Skeletal muscle satellite cell (primary cell): ENCODE measurements at regions not wholly inside any gene's neighbourhood (a gene's known extent, or its start where the extent isn't known, plus 50 kb on each side); places are given as distances from the start of the nearest gene placed in this dataset.

Source experiments
- H3K27me3 ChIP-seq: 2 replicates; pipeline ENCODE4 v1.7.0; 2013; ENCODE audit warnings: low read length; ENCODE audit not compliant: control insufficient read depth, insufficient read depth
- H3K36me3 ChIP-seq: 2 replicates; pipeline ENCODE4 v1.7.0; 2013; ENCODE audit warnings: mild to moderate bottlenecking, control low read depth, low read length; ENCODE audit not compliant: insufficient read depth
- H3K4me1 ChIP-seq: 2 replicates; pipeline ENCODE4 v1.7.0; 2013; ENCODE audit warnings: low read length; ENCODE audit not compliant: control insufficient read depth, insufficient read depth
- H3K4me2 ChIP-seq: 2 replicates; pipeline ENCODE4 v1.7.0; 2013; ENCODE audit warnings: mild to moderate bottlenecking, low read length
- H3K4me3 ChIP-seq: 2 replicates; pipeline ENCODE4 v1.7.0; 2013; ENCODE audit warnings: low read length
- H3K9ac ChIP-seq: 2 replicates; pipeline ENCODE4 v1.7.0; 2013; ENCODE audit warnings: mild to moderate bottlenecking, low read depth, low read length, moderate library complexity
- H3K9me3 ChIP-seq: replicated peaks from 2 replicates; pipeline ENCODE4 v1.7.0; 2013; ENCODE audit warnings: mild to moderate bottlenecking, control low read depth, low read length

DNA sequence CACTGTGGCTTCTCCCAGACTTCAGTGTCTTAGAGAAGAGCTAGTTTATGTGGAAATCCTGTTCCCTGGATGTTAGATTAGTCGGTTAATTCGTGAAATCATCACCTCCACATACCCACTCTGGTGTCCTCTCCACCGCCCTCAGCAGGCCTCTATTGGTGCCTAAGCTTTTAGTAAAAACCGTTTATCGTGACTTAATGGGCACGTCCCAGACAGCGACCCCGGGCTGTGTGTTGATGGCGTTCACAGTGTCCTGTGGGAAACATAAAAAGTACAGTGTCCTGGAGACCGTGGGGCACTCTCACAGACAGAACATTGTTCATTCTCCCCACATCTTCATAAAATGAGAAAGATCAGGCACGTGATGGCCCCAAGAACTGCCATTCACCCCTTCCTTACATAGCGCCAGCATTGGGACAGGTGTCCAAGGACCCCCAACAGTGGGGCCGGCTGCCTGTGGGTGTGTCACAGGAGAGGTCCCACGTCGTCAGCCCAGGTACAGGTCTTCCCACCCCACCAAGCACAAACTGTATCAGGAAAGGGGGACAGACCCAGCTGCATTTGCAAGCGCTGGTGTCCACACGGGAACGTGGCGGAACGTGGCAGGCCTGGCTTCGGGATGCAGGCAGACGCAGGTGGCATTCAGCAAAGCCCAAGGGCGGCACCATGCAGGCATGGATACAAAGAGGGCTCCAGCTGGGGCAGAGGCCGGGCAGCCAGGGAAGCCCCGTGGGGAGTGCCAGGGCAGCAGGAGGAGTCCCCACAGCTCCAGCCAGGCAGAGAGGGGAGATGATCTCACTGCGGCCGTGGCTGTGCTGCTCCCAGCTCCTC, 237.7 kb downstream of the DLL1 start:
- Histone ChIP-seq H3K4me2 (no peak overlapping the region), H3K36me3 (no peaks in the 10 kb centered on the region), H3K9me3 (peaks cover 7% of the 10 kb centered on the region), H3K27me3 (no peaks in the 10 kb centered on the region), H3K4me1 (no peaks in the 10 kb centered on the region), H3K4me3 (no peak overlapping the region), H3K9ac (no peak overlapping the region)

- no peak overlapping the region for H3K4me3 ChIP-seq
These were observed 239.4 kb downstream of the DLL1 start for GRCh38 chr6:170051229-170052172.

GRCh38 chr6:170050591-170051041, 240.3 kb downstream of the DLL1 start:
- H3K4me2 ChIP-seq, result no peak overlapping the region
- H3K27me3 ChIP-seq, result no peaks in the 10 kb centered on the region
- H3K36me3 ChIP-seq, result no peaks in the 10 kb centered on the region
- no peak overlapping the region for H3K9ac ChIP-seq
- H3K9me3 ChIP-seq, result peaks cover 4% of the 10 kb centered on the region
- no peaks in the 10 kb centered on the region for H3K4me1 ChIP-seq
- no peak overlapping the region for H3K4me3 ChIP-seq

More at GRCh38 chr6:170051229-170052172, 239.4 kb downstream of the DLL1 start:
- Histone ChIP-seq H3K27me3 (no peaks in the 10 kb centered on the region), H3K36me3 (no peaks in the 10 kb centered on the region), H3K4me2 (no peak overlapping the region), H3K9me3 (peaks cover 2% of the 10 kb centered on the region), H3K9ac (no peak overlapping the region), H3K4me1 (no peaks in the 10 kb centered on the region)

DNA sequence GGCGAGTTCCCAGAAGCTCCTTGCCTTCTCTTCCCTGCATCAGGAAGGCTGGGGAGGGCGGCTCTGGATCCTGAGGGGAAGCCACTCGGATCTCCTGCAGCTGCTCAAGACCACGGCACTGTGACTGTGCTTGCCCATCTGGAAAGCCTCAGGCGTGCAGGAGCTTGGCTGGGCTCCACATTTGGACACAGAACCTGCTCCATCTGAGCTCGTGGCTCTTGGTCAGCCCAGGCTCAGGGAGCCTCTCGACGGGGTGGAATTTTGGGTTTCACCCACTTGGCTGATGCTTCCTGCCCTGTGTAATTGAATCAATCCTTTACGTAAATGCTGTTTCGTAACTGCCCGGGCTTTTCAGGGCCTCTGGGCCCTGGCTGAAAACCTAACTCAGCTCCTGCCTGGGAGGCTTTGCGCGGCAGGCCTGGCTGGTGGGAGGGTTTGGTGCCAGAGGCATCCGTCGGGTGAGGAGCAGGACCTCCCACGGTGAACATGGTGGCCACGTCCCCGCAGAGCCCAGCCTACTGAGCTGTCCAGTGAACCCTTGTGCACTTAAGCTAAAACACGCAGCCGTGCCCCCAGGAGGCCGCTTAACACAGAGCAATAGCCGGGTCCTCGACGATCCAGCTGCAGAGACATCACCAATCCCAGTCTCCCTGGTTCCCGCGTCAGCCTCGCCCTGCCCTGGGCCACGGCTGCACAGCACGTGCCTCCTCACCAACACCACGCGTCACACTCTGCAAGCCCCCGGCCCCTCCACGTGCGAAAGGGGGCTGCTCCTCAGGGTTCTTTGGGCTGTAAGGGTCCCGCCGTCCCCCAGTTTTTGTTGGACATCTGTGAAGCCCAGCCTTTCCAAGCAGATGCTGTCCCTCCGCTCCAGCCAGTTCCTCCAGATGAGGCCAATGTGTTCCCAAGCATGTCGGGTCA, 241.0 kb downstream of the DLL1 start:
- H3K4me3 ChIP-seq, result no peak overlapping the region
- H3K27me3 ChIP-seq, result no peaks in the 10 kb centered on the region
- H3K4me2 ChIP-seq, result no peak overlapping the region
- no peaks in the 10 kb centered on the region for H3K4me1 ChIP-seq
- H3K36me3 ChIP-seq, result no peaks in the 10 kb centered on the region
- H3K9ac ChIP-seq, result no peak overlapping the region
- peaks cover 9% of the 10 kb centered on the region for H3K9me3 ChIP-seq

- Histone ChIP-seq H3K4me2 (no peak overlapping the region), H3K4me3 (no peak overlapping the region), H3K9me3 (peaks cover 13% of the 10 kb centered on the region), H3K27me3 (no peaks in the 10 kb centered on the region), H3K4me1 (no peaks in the 10 kb centered on the region), H3K36me3 (no peaks in the 10 kb centered on the region), H3K9ac (no peak overlapping the region)
These were observed 242.1 kb downstream of the DLL1 start for GRCh38 chr6:170048615-170049256.

DNA sequence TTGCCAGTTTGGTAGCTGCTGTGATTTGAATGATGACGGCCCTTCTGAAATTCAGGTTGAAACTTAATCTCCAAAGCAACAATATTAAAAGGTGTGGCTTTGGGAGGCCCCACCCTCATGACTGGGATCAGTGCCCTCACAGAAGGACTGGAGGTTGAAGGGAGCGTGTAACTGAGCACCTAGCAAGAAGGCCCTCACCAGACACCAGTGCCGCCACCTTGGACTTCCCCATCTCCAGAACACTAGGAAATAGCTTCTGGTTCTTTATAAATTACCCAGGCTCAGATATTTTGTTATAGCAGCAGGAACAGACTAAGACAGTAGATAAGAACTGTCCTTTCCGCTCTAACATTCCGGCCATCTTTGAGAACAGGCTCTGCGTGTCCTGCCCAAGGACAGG, 243.1 kb downstream of the DLL1 start:
- no peaks in the 10 kb centered on the region for H3K27me3 ChIP-seq
- no peaks in the 10 kb centered on the region for H3K4me1 ChIP-seq
- H3K4me3 ChIP-seq, result no peak overlapping the region
- peaks cover 15% of the 10 kb centered on the region for H3K9me3 ChIP-seq
- no peak overlapping the region for H3K9ac ChIP-seq
- no peaks in the 10 kb centered on the region for H3K36me3 ChIP-seq
- no peak overlapping the region for H3K4me2 ChIP-seq

DNA sequence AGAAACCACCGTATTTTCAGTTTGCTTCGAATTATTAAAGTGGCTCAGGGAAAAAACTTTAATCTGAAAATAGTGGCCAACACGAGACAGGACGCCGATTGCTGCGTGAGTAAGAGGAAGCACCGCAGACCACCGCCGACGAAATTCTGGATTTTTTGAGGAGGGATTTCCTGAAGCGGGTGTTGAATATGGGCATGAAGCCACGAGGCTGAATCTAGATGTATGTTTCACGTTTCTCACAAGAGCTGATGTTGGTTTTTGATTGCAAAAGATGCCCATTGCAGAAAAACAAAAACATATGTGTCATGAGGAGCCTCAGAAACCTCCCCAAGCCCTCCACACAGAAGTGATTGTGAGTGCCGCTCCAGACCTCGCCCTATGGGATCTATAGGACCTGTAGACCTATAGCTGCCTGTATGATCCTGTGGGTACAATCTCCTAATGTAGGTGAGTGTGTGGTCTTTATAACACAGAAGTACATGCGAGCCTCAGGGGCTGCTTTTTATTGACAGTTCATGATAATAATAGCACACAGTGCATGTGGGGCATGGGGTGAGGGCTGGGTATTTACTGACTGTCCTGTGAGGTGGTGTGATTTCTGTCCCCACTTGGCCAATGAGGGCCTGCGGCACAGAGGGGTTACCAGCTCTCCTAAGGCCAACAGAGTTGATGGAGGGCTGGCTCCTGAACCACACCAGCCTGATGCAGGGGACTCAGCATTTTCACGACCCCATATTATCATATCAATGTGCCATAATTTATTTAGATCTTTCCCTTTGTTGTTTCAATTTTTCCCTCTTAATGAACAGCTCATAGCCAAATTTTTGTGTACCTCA, 243.9 kb downstream of the DLL1 start:
- H3K4me3 ChIP-seq, result no peak overlapping the region
- H3K4me2 ChIP-seq, result no peak overlapping the region
- no peaks in the 10 kb centered on the region for H3K27me3 ChIP-seq
- no peak overlapping the region for H3K9ac ChIP-seq
- no peaks in the 10 kb centered on the region for H3K36me3 ChIP-seq
- no peaks in the 10 kb centered on the region for H3K4me1 ChIP-seq
- peaks cover 15% of the 10 kb centered on the region for H3K9me3 ChIP-seq

DNA sequence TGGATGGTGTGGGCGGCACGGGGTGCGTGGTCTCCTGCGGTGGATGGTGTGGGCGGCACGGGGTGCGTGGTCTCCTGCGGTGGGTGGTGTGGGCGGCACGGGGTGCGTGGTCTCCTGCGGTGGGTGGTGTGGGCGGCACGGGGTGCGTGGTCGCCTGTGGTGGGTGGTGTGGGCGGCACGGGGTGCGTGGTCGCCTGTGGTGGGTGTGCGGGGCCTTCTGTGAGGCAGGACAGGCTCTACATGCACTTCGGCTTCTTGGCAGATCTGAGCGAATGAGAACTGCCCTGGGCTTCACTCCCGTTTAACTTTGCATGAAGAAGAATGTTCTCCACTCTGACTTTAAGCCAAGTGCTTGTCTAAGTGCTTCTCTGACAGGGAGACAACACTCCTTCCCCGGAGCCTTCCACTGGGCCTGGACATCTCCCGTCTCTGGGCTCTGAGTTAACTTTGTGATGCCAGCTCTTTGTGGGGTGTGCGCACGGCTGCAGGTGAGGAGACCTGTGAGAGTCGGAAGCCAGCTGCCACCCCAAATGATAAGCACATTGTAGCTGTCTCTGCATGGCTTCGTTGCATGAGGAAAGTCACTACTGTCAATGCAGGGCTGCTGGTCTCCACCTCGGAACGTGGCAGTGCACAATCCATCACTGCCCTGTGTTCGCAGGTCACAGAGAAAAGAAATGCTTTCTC, 244.8 kb downstream of the DLL1 start:
- H3K4me1 ChIP-seq, result no peaks in the 10 kb centered on the region
- peaks cover 15% of the 10 kb centered on the region for H3K9me3 ChIP-seq
- H3K27me3 ChIP-seq, result no peaks in the 10 kb centered on the region
- H3K36me3 ChIP-seq, result no peaks in the 10 kb centered on the region
- H3K4me2 ChIP-seq, result no peak overlapping the region
- no peak overlapping the region for H3K4me3 ChIP-seq
- H3K9ac ChIP-seq, result no peak overlapping the region

DNA sequence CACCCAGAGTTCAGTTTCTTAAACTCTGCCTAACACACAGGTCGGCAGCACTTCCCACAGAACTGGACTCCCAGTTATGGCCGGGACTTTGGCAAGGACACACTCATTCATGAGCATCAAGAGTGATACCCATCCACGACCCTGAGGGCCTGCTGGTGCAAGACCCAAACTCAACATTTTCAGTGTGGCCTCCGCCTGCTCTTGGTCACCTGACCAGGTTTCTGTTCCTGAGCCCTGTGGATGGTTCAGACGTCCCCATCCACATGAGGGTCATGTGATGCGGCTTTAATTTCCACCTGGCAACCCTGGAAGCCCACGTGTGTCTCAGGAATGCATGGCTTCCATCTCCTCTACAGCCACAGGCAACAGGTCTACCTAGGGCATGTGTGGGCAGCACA, 245.3 kb downstream of the DLL1 start:
- no peaks in the 10 kb centered on the region for H3K36me3 ChIP-seq
- no peaks in the 10 kb centered on the region for H3K4me1 ChIP-seq
- no peak overlapping the region for H3K4me2 ChIP-seq
- no peaks in the 10 kb centered on the region for H3K27me3 ChIP-seq
- peaks cover 15% of the 10 kb centered on the region for H3K9me3 ChIP-seq
- H3K9ac ChIP-seq, result no peak overlapping the region
- H3K4me3 ChIP-seq, result no peak overlapping the region
